ENCODE measurements at regions not wholly inside any gene's neighbourhood (a gene's known extent, or its start where the extent isn't known, plus 50 kb on each side); places are given as distances from the start of the nearest gene placed in this dataset.

DNA sequence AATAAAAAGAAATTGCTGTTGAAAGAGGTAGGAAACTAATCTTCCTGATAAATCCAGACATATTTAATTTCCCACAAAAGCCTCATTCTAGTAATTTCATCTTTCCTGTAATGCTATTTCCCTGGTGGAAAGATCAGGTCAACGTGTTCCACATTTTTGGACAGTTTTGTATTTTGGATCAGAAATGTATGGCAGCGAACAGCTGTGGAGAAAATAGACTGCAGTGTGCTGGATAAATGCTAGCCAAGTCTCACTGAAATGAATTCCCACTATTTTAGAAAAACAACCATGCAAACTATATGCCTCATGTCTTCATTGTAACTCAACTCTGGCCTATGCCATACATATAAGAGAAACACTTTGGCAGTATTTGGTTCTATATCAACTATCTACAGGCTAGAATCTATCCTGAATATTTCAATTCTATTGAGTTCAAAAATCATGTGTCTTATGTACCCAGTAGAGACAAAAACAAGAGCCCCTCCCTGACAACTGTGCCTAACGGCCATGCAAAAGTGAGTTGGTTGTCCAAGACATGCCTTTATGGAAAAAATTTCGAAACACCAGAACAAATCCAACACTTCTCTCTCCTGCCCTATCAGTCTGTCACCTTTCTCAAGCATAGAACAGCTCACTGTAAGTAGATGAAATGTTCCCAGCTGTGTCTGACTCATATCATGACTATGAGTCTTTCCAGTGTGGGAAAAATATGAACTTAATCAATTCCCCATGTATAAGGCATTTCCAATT, 191.3 kb upstream of the NREP start:
- H3K27ac ChIP-seq (replicated peaks), result peak overlapping the region; percentile 20
- DNase-seq, result no peak
- no peaks in the 10 kb centered on the region for H3K36me3 ChIP-seq
- no peaks in the 10 kb centered on the region for H3K9me3 ChIP-seq (replicated peaks)
- H3K4me3 ChIP-seq, result no peak overlapping the region
- TF ChIP-seq, protein P1, sequence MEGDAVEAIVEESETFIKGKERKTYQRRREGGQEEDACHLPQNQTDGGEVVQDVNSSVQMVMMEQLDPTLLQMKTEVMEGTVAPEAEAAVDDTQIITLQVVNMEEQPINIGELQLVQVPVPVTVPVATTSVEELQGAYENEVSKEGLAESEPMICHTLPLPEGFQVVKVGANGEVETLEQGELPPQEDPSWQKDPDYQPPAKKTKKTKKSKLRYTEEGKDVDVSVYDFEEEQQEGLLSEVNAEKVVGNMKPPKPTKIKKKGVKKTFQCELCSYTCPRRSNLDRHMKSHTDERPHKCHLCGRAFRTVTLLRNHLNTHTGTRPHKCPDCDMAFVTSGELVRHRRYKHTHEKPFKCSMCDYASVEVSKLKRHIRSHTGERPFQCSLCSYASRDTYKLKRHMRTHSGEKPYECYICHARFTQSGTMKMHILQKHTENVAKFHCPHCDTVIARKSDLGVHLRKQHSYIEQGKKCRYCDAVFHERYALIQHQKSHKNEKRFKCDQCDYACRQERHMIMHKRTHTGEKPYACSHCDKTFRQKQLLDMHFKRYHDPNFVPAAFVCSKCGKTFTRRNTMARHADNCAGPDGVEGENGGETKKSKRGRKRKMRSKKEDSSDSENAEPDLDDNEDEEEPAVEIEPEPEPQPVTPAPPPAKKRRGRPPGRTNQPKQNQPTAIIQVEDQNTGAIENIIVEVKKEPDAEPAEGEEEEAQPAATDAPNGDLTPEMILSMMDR (IDR thresholded peaks at IDR 0.05; ENCODE audit: borderline replicate concordance), result no peak
- no peaks in the 10 kb centered on the region for H3K27me3 ChIP-seq (ENCODE audit: low read depth)
- intact Hi-C loops (cut with micrococcal nuclease), result no loop called here
- H3K4me1 ChIP-seq, result no peaks in the 10 kb centered on the region

DNA sequence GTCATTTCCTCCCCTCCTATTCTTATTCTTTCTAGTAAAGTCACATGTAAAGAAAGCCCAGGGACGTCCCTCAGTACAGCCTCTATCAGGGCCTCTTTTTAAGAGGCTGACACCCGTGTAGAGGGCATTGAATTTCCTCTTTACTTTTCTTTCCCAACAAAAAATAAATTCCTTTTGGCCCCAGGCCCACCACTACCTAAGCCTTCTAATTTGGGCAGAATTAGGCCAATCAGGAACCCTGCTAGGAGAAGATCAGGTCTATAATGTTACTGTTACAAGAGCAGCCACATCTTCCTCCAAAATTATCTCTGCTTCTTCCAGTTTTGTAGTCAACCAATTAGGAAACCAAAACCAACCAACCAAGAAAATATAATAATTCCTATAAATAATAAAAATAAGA, 189.6 kb upstream of the NREP start:
- Histone ChIP-seq H3K4me1 (no peaks in the 10 kb centered on the region), H3K27me3 (ENCODE audit: low read depth) (no peaks in the 10 kb centered on the region), H3K36me3 (no peaks in the 10 kb centered on the region), H3K4me3 (no peak overlapping the region), H3K27ac (replicated peaks) (no peak overlapping the region), H3K9me3 (replicated peaks) (no peaks in the 10 kb centered on the region)
- DNase-seq, result no peak
- TF ChIP-seq, protein P1 (IDR thresholded peaks at IDR 0.05; ENCODE audit: borderline replicate concordance), result no peak
- intact Hi-C loops (cut with micrococcal nuclease), result no loop called here

DNA sequence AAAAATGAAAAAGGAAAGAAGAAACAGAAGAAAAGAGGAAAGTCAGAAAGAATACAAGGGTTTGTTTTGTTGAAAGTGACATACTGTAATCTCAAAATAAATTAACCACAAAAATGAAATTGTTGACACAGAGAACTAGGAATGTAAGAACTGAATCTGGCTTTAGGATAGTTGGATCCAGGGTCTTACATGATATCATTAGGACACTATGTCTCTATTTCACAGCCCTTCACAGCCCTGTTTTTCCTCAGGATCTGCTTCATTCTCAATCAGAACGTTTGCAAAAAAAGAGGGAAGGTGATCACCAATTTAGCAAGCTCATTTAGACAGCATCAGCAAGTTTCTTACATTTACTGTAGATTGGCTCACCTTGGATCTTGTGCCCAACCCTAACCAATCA, 188.5 kb upstream of the NREP start:
- no peaks in the 10 kb centered on the region for H3K4me1 ChIP-seq
- intact Hi-C loops (cut with micrococcal nuclease), result no loop called here
- H3K4me3 ChIP-seq, result no peak overlapping the region
- DNase-seq, result no peak
- H3K27me3 ChIP-seq (ENCODE audit: low read depth), result no peaks in the 10 kb centered on the region
- TF ChIP-seq, protein P1 (IDR thresholded peaks at IDR 0.05; ENCODE audit: borderline replicate concordance), result no peak
- H3K36me3 ChIP-seq, result no peaks in the 10 kb centered on the region
- no peak overlapping the region for H3K27ac ChIP-seq (replicated peaks)
- no peaks in the 10 kb centered on the region for H3K9me3 ChIP-seq (replicated peaks)

DNA sequence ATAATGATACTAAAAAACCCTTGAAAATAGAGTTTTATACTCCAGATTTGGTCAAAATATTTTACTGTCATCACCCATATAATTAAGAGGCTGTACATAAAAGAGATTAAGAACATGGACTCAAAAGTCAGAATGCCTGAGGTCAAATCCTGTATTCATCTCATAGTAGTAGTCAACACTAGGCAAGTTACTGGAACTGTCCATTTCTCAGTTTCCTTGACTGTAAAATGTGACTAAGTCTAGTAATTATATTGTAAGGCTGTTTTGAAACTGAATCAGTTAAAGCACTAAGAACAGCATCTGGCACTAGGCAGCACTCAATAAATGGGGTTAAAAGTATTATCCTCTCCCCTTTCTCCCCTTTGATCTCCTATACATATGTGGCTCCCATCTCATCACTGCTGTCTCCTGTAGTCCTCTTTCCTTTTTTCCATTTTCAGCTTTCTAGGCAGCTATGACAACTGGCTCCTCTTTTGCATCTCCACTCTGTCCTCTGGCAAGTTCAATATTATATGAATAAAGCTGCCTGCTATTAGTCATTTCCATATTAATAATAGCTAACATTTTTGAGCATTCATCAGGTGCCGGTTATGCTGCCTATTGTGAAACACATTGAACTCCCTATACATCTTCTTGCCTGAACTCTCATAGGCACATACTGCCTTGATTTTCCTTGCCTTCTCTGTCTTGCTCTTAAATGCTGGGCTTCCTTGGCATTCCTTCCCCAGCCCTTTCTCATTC, 185.8 kb upstream of the NREP start:
- H3K27me3 ChIP-seq (ENCODE audit: low read depth), result no peaks in the 10 kb centered on the region
- no peaks in the 10 kb centered on the region for H3K4me1 ChIP-seq
- no peaks in the 10 kb centered on the region for H3K36me3 ChIP-seq
- no peak overlapping the region for H3K27ac ChIP-seq (replicated peaks)
- no peak overlapping the region for H3K4me3 ChIP-seq
- no peak for DNase-seq
- TF ChIP-seq, protein P1 (IDR thresholded peaks at IDR 0.05; ENCODE audit: borderline replicate concordance), result no peak
- intact Hi-C loops (cut with micrococcal nuclease), result no loop called here
- no peaks in the 10 kb centered on the region for H3K9me3 ChIP-seq (replicated peaks)

DNA sequence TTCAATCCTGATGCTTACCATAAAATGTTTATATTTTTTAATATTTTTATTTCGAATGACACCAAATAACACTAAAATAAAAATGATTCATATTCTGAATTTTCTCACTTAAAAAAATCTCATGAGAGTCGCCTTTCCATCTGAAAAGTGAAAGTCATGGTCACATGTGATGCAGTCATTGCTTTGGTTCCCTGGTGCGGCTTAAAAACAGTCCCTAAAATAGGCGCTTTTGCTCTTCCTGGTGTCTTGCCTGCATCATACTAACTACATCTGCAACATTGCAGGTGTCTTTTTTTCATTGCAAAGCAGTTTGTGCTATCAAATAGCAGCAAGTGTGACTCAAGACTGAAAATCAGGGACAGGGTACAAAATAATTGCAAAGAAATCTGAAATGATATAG, 185.2 kb upstream of the NREP start:
- TF ChIP-seq, protein P1 (IDR thresholded peaks at IDR 0.05; ENCODE audit: borderline replicate concordance), result no peak
- Histone ChIP-seq H3K27me3 (ENCODE audit: low read depth) (no peaks in the 10 kb centered on the region), H3K4me1 (no peaks in the 10 kb centered on the region), H3K36me3 (no peaks in the 10 kb centered on the region), H3K9me3 (replicated peaks) (no peaks in the 10 kb centered on the region), H3K27ac (replicated peaks) (no peak overlapping the region), H3K4me3 (no peak overlapping the region)
- intact Hi-C loops (cut with micrococcal nuclease), result no loop called here
- no peak for DNase-seq

All from left ventricle myocardium inferior (tissue), 1 donor.